LHCN-M2 (cell line): ENCODE measurements at regions not wholly inside any gene's neighbourhood (a gene's known extent, or its start where the extent isn't known, plus 50 kb on each side); places are given as distances from the start of the nearest gene placed in this dataset.

Source experiments
- DNase-seq: peaks from one replicate; pipeline ENCODE4 v3.0.0-alpha.2; 2012; ENCODE audit warnings: low read depth

- DNase-seq, result no peak
Observed at GRCh38 chr10:128549101-128549608, 422.9 kb upstream of the MKI67 start.

DNA sequence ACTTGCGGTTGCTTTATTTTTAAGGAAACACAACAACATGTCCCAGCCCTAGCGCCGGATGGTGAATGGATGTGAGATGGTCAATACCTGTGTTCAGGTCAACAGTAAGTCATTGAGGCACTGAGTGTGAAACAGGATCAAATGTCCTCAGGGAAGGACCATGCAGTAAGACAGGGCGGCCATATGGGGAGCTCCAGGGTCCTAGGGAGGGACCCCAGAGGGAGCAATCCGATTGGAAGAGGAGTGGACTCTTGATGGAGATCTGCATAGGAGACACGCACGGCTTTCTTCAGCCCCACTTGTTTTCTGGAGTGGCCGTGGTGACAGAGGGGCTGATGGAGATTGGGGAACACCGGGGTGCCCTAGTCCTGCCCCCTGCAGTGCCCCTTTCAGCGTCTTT lies 423.8 kb upstream of the MKI67 start:
- no peak for DNase-seq

DNA sequence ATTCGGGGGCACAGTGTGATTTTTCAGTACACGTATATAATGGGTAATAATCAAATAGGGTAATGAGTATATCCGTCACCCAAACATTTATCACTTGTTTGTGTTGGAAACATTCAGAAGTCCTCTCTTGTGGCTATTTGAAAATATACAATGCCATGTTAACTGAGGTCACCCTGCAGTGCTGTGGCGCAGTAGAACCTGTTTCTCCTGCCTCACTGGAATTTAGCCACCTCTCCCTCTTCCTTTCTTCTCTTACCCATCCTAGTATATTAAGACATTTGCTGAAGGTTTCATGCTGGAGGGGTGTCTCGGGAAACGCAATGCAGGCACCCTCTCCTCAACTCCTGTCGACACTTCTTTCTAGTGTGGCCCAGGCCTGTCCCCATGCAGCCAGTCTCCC lies 425.3 kb upstream of the MKI67 start:
- DNase-seq, result no peak

DNA sequence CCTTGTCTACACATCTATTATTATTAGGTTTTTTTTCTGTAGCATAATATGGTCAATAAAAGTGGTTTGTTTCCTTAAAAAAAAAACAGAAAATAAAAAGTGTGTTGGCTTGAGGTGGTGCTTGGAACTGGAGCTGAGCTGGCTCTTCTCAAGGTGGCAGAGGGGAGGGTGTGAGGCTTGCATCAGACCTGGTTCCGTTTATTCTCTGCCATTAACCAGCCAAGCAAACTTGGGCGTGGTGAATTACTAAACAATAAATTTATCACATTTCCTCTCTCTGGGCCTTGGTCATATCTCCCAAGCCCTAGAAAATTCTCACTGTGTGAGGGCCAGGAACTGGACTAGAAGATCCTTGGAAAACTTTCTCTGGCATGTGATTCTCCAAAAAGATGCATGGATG lies 427.5 kb upstream of the MKI67 start:
- no peak for DNase-seq

DNA sequence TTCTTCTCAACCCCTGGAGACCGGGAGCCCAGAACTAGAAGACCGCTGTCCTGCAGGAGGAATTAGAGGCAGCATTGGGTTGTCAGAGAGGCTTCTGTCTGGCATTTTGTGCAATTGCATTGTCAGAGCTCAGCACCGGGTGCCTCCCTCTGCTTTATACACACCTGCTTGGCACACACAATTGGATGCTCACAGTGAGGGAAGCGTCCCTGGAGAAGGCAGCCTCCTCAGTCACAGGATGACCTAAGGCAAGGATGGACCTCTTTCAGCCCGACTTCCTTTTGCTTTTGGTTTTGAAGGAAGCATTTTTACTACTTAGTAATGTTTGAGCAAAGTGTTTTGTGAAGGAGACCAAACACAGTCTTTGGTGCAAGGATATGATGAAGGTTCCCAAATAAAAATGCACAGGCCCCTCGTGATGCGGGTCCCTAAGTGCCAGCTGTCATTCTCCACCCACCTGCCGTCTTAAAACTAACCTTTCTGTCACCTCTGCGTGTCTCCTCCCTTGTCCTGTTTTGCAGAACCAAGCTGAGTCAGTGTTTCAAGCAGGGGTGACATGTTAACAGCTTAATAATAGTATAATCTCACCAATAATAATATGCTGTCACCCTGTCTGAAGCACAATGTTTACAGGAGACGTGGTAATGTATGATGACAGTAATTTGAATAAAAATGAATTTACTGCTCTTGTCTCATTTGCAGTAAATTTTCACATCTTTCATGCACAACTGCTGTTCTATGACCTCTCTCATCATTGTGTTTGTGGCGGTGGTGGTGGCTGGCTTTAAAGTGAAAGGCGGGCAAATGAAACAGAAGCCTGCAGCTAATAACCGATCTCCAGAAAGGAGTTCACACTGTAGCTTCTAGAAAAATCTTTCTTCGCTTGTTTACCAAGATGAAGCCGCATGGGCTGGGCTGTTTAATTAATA lies 430.2 kb upstream of the MKI67 start:
- DNase-seq, result no peak

GRCh38 chr10:128557149-128557710 lies 431.0 kb upstream of the MKI67 start:
- DNase-seq, result no peak

GRCh38 chr10:128560406-128560805 lies 434.2 kb upstream of the MKI67 start:
- no peak for DNase-seq

GRCh38 chr10:128560993-128561392 lies 434.8 kb upstream of the MKI67 start:
- DNase-seq, result no peak

- DNase-seq, result no peak
Observed at GRCh38 chr10:128563387-128563786, 437.2 kb upstream of the MKI67 start.

- no peak for DNase-seq
Observed at GRCh38 chr10:128563904-128564303, 437.7 kb upstream of the MKI67 start.

- DNase-seq, result no peak
Observed at GRCh38 chr10:128566361-128566968, 440.2 kb upstream of the MKI67 start.

- no peak for DNase-seq
Observed at GRCh38 chr10:128567551-128567950, 441.3 kb upstream of the MKI67 start.

- no peak for DNase-seq
Observed at GRCh38 chr10:128568041-128568440, 441.8 kb upstream of the MKI67 start.

DNA sequence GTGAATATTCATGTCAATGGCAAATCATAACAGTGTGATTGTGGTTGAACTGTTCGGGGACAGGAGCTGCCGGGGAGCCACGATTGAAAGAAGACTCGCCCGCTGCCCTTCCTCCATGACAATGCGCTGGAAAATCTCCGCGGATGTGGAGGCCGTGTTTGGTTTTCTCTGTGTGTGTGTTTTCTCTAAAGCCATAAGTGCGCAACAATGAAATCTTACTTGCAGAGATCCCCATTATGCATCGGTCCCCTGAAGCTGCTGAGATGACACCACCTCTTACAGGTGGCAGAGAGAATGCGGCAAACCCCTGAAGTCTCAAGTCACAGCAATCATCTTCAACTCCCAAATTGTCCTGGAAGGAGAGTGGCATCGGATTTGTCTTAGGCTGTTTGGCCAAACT lies 442.3 kb upstream of the MKI67 start:
- DNase-seq, result no peak

GRCh38 chr10:128568990-128569945 lies 443.0 kb upstream of the MKI67 start:
- DNase-seq, result no peak

DNA sequence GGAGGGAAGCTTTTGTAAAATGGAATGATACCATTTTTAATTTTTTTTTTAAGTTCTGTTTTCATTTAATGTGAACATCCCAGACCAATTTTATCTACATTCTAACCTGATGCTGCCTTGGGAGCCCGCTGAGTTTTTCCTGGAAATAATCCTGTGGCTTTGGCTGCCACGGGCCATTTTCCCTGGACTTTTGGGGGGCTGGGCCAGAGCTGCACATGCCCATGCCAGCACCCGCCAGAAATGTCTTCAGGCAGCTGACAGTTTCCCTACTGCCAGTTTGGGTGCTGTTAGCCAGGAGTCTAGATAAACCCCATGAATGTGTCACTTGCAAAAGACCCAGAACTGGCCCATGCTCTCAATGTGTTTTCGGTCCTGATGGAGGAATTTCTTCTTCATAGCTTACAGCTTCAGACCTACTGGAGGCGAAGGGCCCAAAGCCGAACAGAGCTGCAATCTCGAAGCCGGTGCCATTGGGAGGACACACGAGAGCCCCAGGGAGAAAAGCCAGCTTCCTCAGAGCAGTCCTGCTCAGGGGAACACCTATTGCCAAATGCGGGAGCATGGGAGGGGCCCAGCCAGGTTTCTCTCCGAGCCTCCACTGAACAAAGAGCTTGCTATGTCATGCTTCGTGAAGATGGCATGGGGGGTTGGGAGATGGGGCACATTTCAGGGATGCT lies 444.2 kb upstream of the MKI67 start:
- no peak for DNase-seq

- no peak for DNase-seq
Observed at GRCh38 chr10:128571071-128571470, 444.8 kb upstream of the MKI67 start.

GRCh38 chr10:128571745-128572144 lies 445.5 kb upstream of the MKI67 start:
- no peak for DNase-seq

DNA sequence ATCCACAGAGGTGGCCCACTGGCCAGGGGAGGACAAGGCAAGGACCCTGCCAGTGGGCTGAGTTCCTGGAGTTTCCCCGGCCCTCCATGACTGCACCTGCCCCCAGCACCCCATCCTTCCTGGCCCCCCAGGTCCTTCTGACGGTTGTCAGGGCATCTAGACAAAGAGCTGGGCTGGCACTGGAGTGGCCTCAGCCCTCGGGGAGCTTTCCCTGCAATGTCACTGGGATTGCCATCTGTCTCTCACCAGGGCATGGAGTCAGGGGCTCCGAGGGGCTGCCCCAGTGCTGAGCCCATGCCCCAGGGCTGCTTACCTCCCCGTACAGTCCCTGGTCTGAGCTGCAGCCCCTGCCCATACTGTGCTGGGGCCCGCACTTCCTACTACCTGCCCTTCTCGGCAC lies 446.5 kb upstream of the MKI67 start:
- no peak for DNase-seq

DNA sequence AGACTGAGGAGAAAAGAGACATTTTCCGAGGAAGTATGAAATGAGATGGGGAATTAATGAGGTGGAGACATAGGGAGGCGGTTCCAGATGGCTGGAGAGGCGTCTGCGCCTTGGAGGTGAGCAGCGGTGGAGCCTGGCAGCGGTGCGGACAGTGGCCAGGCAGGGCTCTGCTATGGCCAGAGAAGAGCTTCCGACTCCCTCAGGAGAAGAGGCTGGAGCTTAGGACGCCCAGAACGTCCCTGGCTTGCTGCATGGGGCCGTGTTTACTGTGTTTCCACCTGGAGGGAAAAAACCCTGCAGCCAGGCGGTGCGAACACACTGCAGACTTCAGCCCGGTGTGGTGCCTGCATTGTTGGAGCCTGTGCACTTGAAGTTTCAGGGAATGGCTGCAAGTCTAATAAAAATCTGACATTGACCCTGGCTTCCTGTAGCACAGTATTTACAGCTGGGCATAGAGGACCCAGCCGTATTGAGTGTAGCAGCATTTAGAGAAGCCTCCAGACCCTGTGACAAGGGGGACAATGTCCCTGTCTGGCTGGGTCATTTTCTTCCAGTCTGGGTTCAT lies 447.1 kb upstream of the MKI67 start:
- DNase-seq, result no peak

DNA sequence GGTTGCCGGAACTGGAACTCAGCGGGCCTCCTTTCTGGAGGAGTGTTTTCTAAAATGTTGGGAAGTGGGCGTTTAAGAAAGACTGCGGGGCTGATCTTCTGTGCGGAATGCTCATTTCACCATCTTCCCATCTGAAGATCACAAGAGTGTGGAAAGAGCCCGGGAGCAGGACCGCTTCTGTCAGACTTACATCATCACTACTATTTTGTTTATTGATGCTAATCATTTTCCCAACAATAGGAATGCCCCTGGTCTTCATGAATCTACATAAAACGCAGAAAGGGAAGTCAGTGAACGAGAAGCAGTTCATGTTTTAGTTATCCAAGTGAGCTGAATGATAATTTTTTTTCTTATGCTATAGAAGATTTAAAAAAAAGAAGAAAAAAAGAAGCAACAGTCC lies 447.8 kb upstream of the MKI67 start:
- DNase-seq, result no peak
